ENCODE measurements at regions not wholly inside any gene's neighbourhood (a gene's known extent, or its start where the extent isn't known, plus 50 kb on each side); places are given as distances from the start of the nearest gene placed in this dataset.

DNA sequence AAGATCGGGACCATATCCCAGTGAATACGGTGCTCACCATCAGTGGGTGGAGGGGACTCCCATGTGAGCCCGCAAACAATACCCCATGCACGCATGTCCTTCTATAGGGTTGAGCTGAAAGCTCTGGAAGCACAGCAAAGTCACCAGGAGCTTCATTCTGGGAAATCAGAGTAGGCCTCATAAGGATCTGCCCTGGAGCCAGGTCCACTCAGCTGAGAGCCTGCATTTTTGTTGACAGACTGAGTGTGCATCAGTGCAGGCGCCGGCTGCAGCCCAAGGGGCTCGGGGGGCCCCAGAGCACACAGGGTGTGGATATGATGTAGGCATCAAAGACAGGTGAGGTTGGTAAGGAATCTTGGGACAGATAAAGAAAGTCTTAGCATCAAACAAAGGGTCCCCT is 79.8 kb upstream of the CD93 start:
- H3K4me1 ChIP-seq = peaks cover 10% of the 10 kb centered on the region
- no peaks in the 10 kb centered on the region for H3K9me3 ChIP-seq
- H3K4me3 ChIP-seq = no peak overlapping the region
- H3K27me3 ChIP-seq = no peaks in the 10 kb centered on the region
- TF ChIP-seq Cebpa-rat (IDR thresholded peaks at IDR 0.05) = no peak
- H3K27ac ChIP-seq = no peak overlapping the region
- H3K36me3 ChIP-seq = no peaks in the 10 kb centered on the region
- H4K20me1 ChIP-seq = no peaks in the 10 kb centered on the region
- H3K9ac ChIP-seq = no peak overlapping the region
- no peak overlapping the region for H3K4me2 ChIP-seq

DNA sequence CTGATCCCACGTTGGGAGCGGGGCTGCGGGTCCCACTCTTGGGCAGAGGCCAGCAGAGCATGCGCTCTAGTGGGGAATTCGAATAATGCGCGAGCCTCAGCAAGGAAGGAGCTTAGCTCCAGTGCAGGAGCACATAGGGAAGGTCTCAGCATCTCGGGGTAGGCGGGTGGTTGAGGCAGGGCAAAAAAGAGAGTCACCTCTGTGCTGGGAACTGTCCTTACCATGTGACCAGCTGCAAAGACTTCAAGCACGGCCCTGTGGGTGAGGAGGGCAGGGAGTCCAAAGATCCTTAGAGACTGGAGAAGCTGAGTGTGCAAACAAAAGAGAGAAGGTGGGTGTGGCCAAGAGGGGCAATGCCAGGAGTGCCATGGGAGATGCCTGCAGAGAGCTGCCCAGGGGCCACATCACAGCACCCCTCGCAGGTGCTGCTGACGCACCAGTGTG is 79.2 kb upstream of the CD93 start:
- Histone ChIP-seq H3K9me3 (no peaks in the 10 kb centered on the region), H3K36me3 (no peaks in the 10 kb centered on the region), H3K9ac (no peak overlapping the region), H4K20me1 (no peaks in the 10 kb centered on the region), H3K27ac (no peak overlapping the region), H3K27me3 (no peaks in the 10 kb centered on the region), H3K4me2 (no peak overlapping the region), H3K4me3 (no peak overlapping the region), H3K4me1 (peaks cover 16% of the 10 kb centered on the region)
- no peak for TF ChIP-seq Cebpa-rat (IDR thresholded peaks at IDR 0.05)

DNA sequence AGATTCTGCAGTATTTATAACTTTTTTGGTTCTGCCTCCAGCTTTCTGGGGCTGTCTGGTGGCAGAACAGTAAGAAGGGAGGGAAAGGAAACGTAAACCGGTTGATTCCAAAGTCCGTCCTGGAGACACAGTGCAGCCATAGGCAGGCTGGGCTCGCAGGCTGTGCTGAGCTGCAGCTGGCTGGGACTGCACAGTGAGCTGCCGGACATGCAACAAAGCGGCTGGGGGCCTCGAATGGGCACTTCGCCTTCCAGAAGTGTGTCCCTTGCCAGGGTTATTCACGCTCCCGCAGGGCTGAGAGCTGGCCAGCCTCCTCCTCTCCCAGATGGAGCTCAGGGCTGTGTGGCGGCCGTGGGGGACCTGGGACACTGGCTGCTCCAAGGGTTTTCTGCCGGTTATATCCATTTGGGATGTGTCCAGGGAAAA is 78.1 kb upstream of the CD93 start:
- no peak overlapping the region for H3K9ac ChIP-seq
- H3K4me3 ChIP-seq = no peak overlapping the region
- no peak for TF ChIP-seq Cebpa-rat (IDR thresholded peaks at IDR 0.05)
- H3K9me3 ChIP-seq = no peaks in the 10 kb centered on the region
- no peaks in the 10 kb centered on the region for H3K36me3 ChIP-seq
- H3K4me2 ChIP-seq = no peak overlapping the region
- H4K20me1 ChIP-seq = no peaks in the 10 kb centered on the region
- H3K4me1 ChIP-seq = peaks cover 27% of the 10 kb centered on the region
- H3K27ac ChIP-seq = no peak overlapping the region
- H3K27me3 ChIP-seq = no peaks in the 10 kb centered on the region

DNA sequence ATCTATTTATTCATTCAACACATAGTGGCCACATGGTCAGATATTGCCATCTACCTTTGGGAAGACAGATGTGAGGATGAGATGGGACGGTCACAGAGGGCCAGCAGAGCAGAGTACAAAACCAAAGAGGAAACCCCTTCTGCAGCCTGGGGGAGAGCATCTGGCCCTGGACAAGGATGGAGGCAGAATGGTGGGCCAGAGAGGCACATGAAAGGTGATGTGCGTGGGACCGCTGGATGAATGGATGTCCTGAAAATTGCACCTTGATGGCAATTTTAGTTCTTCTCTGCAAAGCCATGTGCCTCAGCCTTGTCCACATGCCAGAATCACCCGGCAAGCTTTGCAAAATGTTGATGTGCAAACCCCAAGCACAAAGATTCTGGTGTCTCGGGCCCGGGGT is 77.4 kb upstream of the CD93 start:
- H3K27ac ChIP-seq = no peak overlapping the region
- no peak overlapping the region for H3K4me3 ChIP-seq
- H3K36me3 ChIP-seq = no peaks in the 10 kb centered on the region
- no peak for TF ChIP-seq Cebpa-rat (IDR thresholded peaks at IDR 0.05)
- H4K20me1 ChIP-seq = no peaks in the 10 kb centered on the region
- no peaks in the 10 kb centered on the region for H3K9me3 ChIP-seq
- no peaks in the 10 kb centered on the region for H3K27me3 ChIP-seq
- H3K9ac ChIP-seq = no peak overlapping the region
- H3K4me1 ChIP-seq = peaks cover 33% of the 10 kb centered on the region
- H3K4me2 ChIP-seq = no peak overlapping the region

DNA sequence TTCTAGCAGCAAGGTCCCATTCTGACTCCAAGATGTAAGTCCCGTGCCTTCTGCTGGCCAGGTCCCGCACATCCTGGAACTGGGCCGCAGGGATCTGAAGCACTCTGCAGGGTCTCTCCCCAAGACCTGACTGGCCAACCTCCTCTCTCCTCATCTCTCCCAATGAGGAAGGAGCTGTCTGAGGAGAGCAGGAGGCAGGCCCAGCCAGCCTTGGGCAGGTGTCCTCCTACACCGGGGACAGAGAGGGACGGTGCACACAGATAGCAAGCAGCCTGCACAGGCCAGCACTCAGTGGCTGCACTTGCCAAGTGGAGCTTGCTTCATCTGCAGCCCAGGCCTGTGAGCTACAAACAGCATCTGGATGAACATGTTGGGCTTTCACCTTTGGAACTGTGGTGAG is 76.8 kb upstream of the CD93 start:
- no peak overlapping the region for H3K4me2 ChIP-seq
- peaks cover 34% of the 10 kb centered on the region for H3K4me1 ChIP-seq

DNA sequence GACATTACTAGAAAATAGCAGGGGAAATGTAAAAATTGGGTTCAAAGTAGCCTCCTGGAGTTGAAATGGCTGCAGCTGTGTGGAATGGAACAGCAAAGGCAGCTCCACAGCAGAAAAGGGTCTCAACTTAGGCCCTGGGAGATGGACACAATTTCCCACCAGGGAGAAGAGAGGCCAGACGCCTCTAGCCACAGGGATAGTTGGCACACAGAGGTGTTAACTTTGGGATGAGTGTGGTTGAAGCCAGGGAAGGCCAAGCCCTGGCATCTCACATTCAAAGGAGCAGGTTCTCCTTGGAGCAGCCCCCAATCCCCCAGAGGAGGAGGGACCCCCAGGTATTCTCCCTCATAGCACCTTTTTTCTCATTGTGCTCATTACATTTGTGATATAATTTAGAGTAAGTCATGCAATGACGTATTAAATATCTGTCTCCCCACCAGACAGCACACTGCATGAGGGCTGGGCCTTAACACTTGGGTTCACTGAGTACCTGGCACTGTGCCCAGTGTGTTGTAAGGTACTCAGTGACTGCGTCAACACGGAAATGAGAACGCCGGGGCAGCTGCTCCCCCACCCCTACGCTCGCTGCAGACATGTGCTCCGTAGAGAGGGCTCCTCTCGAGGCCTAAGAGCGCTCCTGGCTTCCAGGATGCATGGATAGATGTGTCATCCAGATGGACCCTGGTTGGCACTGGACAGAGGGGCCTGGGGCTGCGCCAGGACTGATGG is 76.0 kb upstream of the CD93 start:
- H4K20me1 ChIP-seq = no peaks in the 10 kb centered on the region
- no peak overlapping the region for H3K9ac ChIP-seq
- H3K4me3 ChIP-seq = no peak overlapping the region
- H3K9me3 ChIP-seq = no peaks in the 10 kb centered on the region
- H3K4me1 ChIP-seq = peaks cover 34% of the 10 kb centered on the region
- H3K27ac ChIP-seq = no peak overlapping the region
- TF ChIP-seq Cebpa-rat (IDR thresholded peaks at IDR 0.05) = no peak
- H3K36me3 ChIP-seq = no peaks in the 10 kb centered on the region
- H3K27me3 ChIP-seq = no peaks in the 10 kb centered on the region
- H3K4me2 ChIP-seq = peak overlapping the region; percentile 35

More for the DNA sequence above, 76.8 kb upstream of the CD93 start:
- no peaks in the 10 kb centered on the region for H3K27me3 ChIP-seq
- no peak overlapping the region for H3K27ac ChIP-seq
- no peak for TF ChIP-seq Cebpa-rat (IDR thresholded peaks at IDR 0.05)
- no peaks in the 10 kb centered on the region for H3K9me3 ChIP-seq
- H3K9ac ChIP-seq = no peak overlapping the region
- H3K4me3 ChIP-seq = no peak overlapping the region
- H4K20me1 ChIP-seq = no peaks in the 10 kb centered on the region
- no peaks in the 10 kb centered on the region for H3K36me3 ChIP-seq

DNA sequence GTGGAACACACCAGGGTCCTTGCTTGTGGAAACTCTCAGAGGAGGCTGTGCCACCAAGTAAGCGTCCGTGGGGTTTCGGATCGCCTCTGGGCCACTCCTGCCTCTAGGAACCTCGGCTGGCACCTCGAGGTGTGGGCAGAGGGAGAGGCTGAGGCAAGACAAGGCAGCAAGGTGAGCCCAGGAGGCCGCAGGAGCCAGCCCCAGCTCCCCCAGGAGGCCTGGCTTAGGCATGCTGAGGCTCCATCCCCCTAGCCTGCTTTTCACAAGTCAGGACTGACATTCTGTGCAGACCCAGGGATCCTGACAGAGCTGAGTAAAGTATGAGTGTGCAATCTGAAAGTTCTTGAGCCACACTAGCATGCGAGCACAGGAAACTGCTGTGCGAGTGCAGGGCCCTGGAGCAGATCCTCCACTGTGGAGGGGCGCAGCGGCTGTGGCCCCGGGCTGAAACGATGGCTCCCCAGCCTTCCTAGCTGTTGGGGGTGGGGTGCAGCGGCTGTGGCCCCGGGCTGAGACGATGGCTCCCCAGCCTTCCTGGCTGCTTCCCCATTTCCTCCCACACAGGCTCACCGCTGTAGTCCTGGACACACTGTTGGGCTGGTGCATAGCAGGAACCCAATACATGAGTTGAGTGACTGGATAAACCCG is 75.2 kb upstream of the CD93 start:
- H3K4me3 ChIP-seq = no peak overlapping the region
- no peaks in the 10 kb centered on the region for H3K27me3 ChIP-seq
- peaks cover 34% of the 10 kb centered on the region for H3K4me1 ChIP-seq
- no peaks in the 10 kb centered on the region for H3K36me3 ChIP-seq
- no peak overlapping the region for H3K9ac ChIP-seq
- H3K27ac ChIP-seq = 0 out of 2 replicates have a peak overlapping the region, but pooled peaks have one; percentile 43
- H3K9me3 ChIP-seq = no peaks in the 10 kb centered on the region
- no peak for TF ChIP-seq Cebpa-rat (IDR thresholded peaks at IDR 0.05)
- H4K20me1 ChIP-seq = no peaks in the 10 kb centered on the region
- H3K4me2 ChIP-seq = peak overlapping the region; percentile 35

DNA sequence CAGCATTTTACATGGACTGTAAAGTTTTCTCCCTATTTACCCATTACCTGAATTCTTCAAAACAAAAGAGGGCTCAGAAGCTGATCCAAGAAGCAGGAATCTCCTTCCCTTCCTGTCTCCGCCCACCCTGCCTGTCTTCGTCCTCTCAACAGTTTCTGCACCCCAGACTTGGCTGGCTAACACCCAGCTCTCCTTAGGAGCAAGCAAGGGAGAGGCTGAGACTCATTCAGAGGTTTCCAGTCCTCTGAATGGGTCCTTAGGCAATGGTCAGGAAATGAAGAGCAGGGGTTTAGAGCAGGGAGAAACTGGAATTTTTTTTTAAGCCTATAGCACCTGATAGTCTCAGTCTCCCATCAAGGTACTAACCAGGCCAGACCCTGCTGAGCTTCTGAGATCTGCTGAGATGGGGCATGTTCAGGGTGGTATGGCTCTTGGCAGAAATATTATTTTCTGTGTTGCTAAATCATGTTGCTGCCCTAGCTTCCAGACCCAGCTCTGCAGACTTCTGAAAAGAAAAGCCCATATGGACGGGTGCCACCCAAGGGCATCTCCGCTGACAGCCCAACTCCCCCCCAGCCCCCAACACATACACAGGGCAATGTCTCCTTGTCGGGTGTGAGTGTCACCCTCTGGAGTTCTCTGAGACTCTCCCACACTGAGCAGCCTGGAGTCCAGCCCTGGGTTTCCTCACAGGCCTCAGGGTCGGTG is 74.6 kb upstream of the CD93 start:
- no peak for TF ChIP-seq Cebpa-rat (IDR thresholded peaks at IDR 0.05)
- H3K9ac ChIP-seq = no peak overlapping the region
- H3K4me1 ChIP-seq = peaks cover 34% of the 10 kb centered on the region
- no peaks in the 10 kb centered on the region for H4K20me1 ChIP-seq
- no peak overlapping the region for H3K27ac ChIP-seq
- H3K36me3 ChIP-seq = no peaks in the 10 kb centered on the region
- no peaks in the 10 kb centered on the region for H3K9me3 ChIP-seq
- H3K4me3 ChIP-seq = no peak overlapping the region
- no peaks in the 10 kb centered on the region for H3K27me3 ChIP-seq
- H3K4me2 ChIP-seq = peak overlapping the region; percentile 63

DNA sequence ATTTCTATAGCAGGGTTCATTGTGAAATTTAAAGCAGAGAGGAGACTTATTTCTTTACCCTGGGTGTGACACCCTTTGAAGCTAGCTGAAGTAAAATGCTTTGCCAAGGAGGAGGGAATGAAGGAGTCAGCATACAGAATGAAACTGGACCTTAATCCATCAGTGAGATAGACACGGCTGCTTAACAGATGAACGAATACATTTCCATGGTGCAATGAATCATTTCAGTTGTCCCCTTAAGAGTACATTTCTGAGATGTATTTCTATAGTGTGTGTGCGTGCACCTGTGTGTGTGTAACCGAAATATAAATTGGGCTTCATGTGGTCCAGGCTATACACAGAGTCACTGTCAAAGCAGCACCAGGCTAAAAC is 73.8 kb upstream of the CD93 start:
- Histone ChIP-seq H3K36me3 (no peaks in the 10 kb centered on the region), H3K27ac (0 out of 2 replicates have a peak overlapping the region, but pooled peaks have one; percentile 13), H4K20me1 (no peaks in the 10 kb centered on the region), H3K27me3 (no peaks in the 10 kb centered on the region), H3K4me3 (no peak overlapping the region), H3K9me3 (no peaks in the 10 kb centered on the region), H3K9ac (no peak overlapping the region), H3K4me2 (peak overlapping the region; percentile 63), H3K4me1 (peaks cover 38% of the 10 kb centered on the region)
- TF ChIP-seq Cebpa-rat (IDR thresholded peaks at IDR 0.05) = no peak

Measured in BLaER1 (cell line).